K562 (cell line): ENCODE measurements at regions not wholly inside any gene's neighbourhood (a gene's known extent, or its start where the extent isn't known, plus 50 kb on each side); places are given as distances from the start of the nearest gene placed in this dataset.

Experiments
- ATAC-seq: fragments of 200-7000 bp; cut with Tn5 transposase; 3 replicates; pipeline ENCODE4 v1.9.1; 2020; ENCODE audit warnings: moderate library complexity
- BruUV-seq: library from RNA; stranded (reverse); fragments of 400-500 nt; replicated peaks from 2 replicates; lab custom pipeline; 2021; lab: Mats Ljungman, UMichigan
- CTCF ChIA-PET: fragments of 300-600 bp; formaldehyde crosslinking; extraction: SDS; loops from one replicate; lab custom pipeline; 2021; ENCODE audit warnings: low intra/inter-chr PET ratio; lab: Yijun Ruan, JAX
- POLR2A ChIA-PET: fragments of 300-600, 350-650 bp; sonication (Branson Sonifier 250); formaldehyde crosslinking; extraction: SDS; loops from one replicate; lab custom pipeline; 2021; ENCODE audit warnings: antibody characterized with exemption, inconsistent platforms; lab: Yijun Ruan, JAX
- DNase-seq, 4 experiments: peaks; one replicate each; pipeline versions ENCODE4 v3.0.0 to v3.0.0-alpha.2; 2011 to 2018; ENCODE audit warnings: low spot score in 3 of 4, mixed read lengths in 3 of 4; ENCODE audit errors: extremely low read depth in 1 of 4
- FAIRE-seq: peaks from 2 replicates; lab custom pipeline; 2011; peaks lifted over from hg19 to GRCh38; lab: Jason Lieb, UNC
- H2AFZ ChIP-seq: 2 replicates; pipeline ENCODE4 v1.6.0; 2011; ENCODE audit warnings: low read depth, low read length, control low read depth, inconsistent platforms
- H3K27ac ChIP-seq: fragments of 200-600 bp; 3 replicates; pipeline ENCODE4 v1.8.0; 2011; ENCODE audit warnings: low read depth, mild to moderate bottlenecking, control low read depth, inconsistent platforms, low read length, moderate library complexity, mixed read lengths; ENCODE audit errors: extremely low read depth
- H3K27me3 ChIP-seq, 2 experiments: fragments of 300-600 bp in 1 of 2; 2 replicates in 1 of 2; 3 replicates in 1 of 2; pipeline versions ENCODE4 v1.6.0 to v1.8.0; 2011; ENCODE audit warnings: inconsistent platforms in 2 of 2, low read length in 2 of 2, mild to moderate bottlenecking in 1 of 2, mixed read lengths in 1 of 2, moderate library complexity in 1 of 2; ENCODE audit not compliant: control insufficient read depth in 2 of 2, insufficient read depth in 2 of 2
- H3K36me3 ChIP-seq: fragments of 300-600 bp; 3 replicates; pipeline ENCODE4 v1.8.0; 2011; ENCODE audit warnings: mild to moderate bottlenecking, low read length, inconsistent platforms; ENCODE audit not compliant: control insufficient read depth, insufficient read depth
- H3K4me1 ChIP-seq, 2 experiments: fragments of 200-600 bp in 1 of 2; replicated peaks in 1 of 2; 2 replicates in 1 of 2; 3 replicates in 1 of 2; pipeline versions ENCODE4 v1.5.1 to v1.8.0; 2011; ENCODE audit warnings: inconsistent platforms in 2 of 2, low read length in 2 of 2, mild to moderate bottlenecking in 1 of 2, mixed read lengths in 1 of 2, moderate library complexity in 1 of 2; ENCODE audit not compliant: control insufficient read depth in 2 of 2, insufficient read depth in 2 of 2
- H3K4me2 ChIP-seq: 2 replicates; pipeline ENCODE4 v1.6.1; 2011; ENCODE audit warnings: low read length, control low read depth, inconsistent platforms, mixed read lengths; ENCODE audit not compliant: insufficient read depth
- H3K4me3 ChIP-seq: fragments of 200-600 bp; sonication (generic), shearing (Covaris generic); 2 replicates; pipeline ENCODE4 v1.5.1; 2016; ENCODE audit warnings: control low read depth, inconsistent platforms
- H3K79me2 ChIP-seq: fragments of 200-600 bp; 3 replicates; pipeline ENCODE4 v1.8.0; 2011; ENCODE audit warnings: low read length, inconsistent platforms; ENCODE audit not compliant: control insufficient read depth, insufficient read depth
- H3K9ac ChIP-seq, 2 experiments: 2 replicates each; pipeline versions ENCODE4 v1.6.0 to v1.6.1; 2011; ENCODE audit warnings: low read depth in 2 of 2, low read length in 2 of 2, control low read depth in 1 of 2, inconsistent platforms in 1 of 2, mild to moderate bottlenecking in 1 of 2, mixed read lengths in 1 of 2; ENCODE audit not compliant: insufficient read depth in 1 of 2
- H3K9me1 ChIP-seq: one replicate; pipeline ENCODE4 v1.6.0; 2011; ENCODE audit warnings: inconsistent platforms, mild to moderate bottlenecking, low read length, moderate library complexity; ENCODE audit not compliant: control insufficient read depth, insufficient read depth
- H3K9me3 ChIP-seq: replicated peaks from 2 replicates; pipeline ENCODE4 v1.5.1; 2011; ENCODE audit warnings: low read depth, low read length, inconsistent platforms; ENCODE audit not compliant: control insufficient read depth, insufficient read depth
- H4K20me1 ChIP-seq: replicated peaks from 2 replicates; pipeline ENCODE4 v1.6.1; 2011; ENCODE audit warnings: low read length, inconsistent platforms, mixed read lengths; ENCODE audit not compliant: control insufficient read depth, insufficient read depth
- C11orf30 ChIP-seq: fragments of 450-650 bp; IDR thresholded peaks from 2 replicates; pipeline ENCODE4 v1.6.1; 2016; ENCODE audit warnings: low read depth, mild to moderate bottlenecking
- CHD1 ChIP-seq: fragments of 200-600 bp; sonication (generic); IDR thresholded peaks from one replicate; pipeline ENCODE4 v1.6.1; 2012; ENCODE audit warnings: mild to moderate bottlenecking, moderate library complexity, low read length, inconsistent platforms
- CREB5 ChIP-seq: fragments of 250-450 bp; sonication (Bioruptor Pico); IDR thresholded peaks from 2 replicates; pipeline ENCODE4 v1.5.0; 2020; ENCODE audit warnings: mild to moderate bottlenecking
- DIDO1 ChIP-seq: fragments of 450-650 bp; IDR thresholded peaks from 2 replicates; pipeline ENCODE4 v1.6.1; 2016; ENCODE audit warnings: low read depth, missing biosample characterization, missing genetic modification characterization
- MAFF ChIP-seq: IDR thresholded peaks from 2 replicates; pipeline ENCODE4 v1.6.1; 2012; ENCODE audit warnings: low read length, improper control_type of control experiment
- MAFG ChIP-seq: fragments of 450-650 bp; conservative IDR thresholded peaks from 2 replicates; pipeline ENCODE4 v1.6.1; 2016; ENCODE audit warnings: missing genetic modification characterization, missing compliant biosample characterization
- MAFK ChIP-seq: IDR thresholded peaks from 2 replicates; pipeline ENCODE4 v1.6.1; 2011; ENCODE audit warnings: low read length, improper control_type of control experiment
- MCM7 ChIP-seq, 2 experiments: fragments of 450-650 bp; IDR thresholded peaks; 2 replicates each; pipeline ENCODE4 v1.6.1; 2016 to 2018
- MEF2A ChIP-seq: IDR thresholded peaks from 2 replicates; pipeline ENCODE4 v1.6.1; 2011; ENCODE audit warnings: low read depth, mild to moderate bottlenecking, low read length, moderate library complexity; ENCODE audit not compliant: control insufficient read depth
- PRDM10 ChIP-seq: fragments of 450-650 bp; IDR thresholded peaks from 2 replicates; pipeline ENCODE4 v1.6.1; 2018; ENCODE audit not compliant: partially characterized antibody
- TSHZ1 ChIP-seq: fragments of 250-450 bp; sonication (Bioruptor Pico); IDR thresholded peaks from 2 replicates; pipeline ENCODE4 v1.4.0; 2020; ENCODE audit warnings: mild to moderate bottlenecking, moderate library complexity
- ZEB2 ChIP-seq: fragments of 450-650 bp; IDR thresholded peaks from 2 replicates; pipeline ENCODE4 v1.6.1; 2016
- ZKSCAN8 ChIP-seq: fragments of 200-800 bp; sonication (Bioruptor generic); IDR thresholded peaks from 2 replicates; pipeline ENCODE4 v1.6.1; 2016; ENCODE audit warnings: missing genetic modification characterization, missing compliant biosample characterization
- ZNF316 ChIP-seq: fragments of 450-650 bp; IDR thresholded peaks from 2 replicates; pipeline ENCODE4 v1.6.1; 2016
- ZNF41 ChIP-seq: fragments of 250-450 bp; sonication (Bioruptor Pico); conservative IDR thresholded peaks from 2 replicates; pipeline ENCODE4 v1.4.0; 2020; ENCODE audit warnings: mild to moderate bottlenecking
- ZNF589 ChIP-seq: fragments of 200-800 bp; sonication (Bioruptor generic); IDR thresholded peaks from 2 replicates; pipeline ENCODE4 v1.6.1; 2016; ENCODE audit warnings: low read depth, missing genetic modification characterization, missing compliant biosample characterization
- ZNF707 ChIP-seq: fragments of 250-450 bp; sonication (Bioruptor Pico); conservative IDR thresholded peaks from 2 replicates; pipeline ENCODE4 v1.8.0; 2022; ENCODE audit warnings: inconsistent platforms, mild to moderate bottlenecking, moderate library complexity
- ZNF785 ChIP-seq: fragments of 250-450 bp; sonication (Bioruptor Pico); IDR thresholded peaks from 2 replicates; pipeline ENCODE4 v1.4.0; 2020; ENCODE audit warnings: mild to moderate bottlenecking
- WGBS: fragments of 100-300 bp; shearing (Covaris generic); methylation state at CpG from one replicate; pipeline ENCODE4 v1.1.6; 2016; ENCODE audit warnings: low coverage, mixed read lengths; ENCODE audit not compliant: insufficient coverage; ENCODE audit errors: missing lambda C conversion rate; 5-methylcytosine and 5-hydroxymethylcytosine counted together
- in situ Hi-C: fragments of 300-500 bp; cut with MboI; formaldehyde crosslinking; loops from 4 replicates; pipeline ENCODE4 v1.15.0; 2018; ENCODE audit warnings: inconsistent platforms, mixed read lengths
- intact Hi-C: fragments of 100-400 bp; cut with micrococcal nuclease; formaldehyde crosslinking; loops from 2 replicates; pipeline ENCODE4 v1.14.2; 2022

- in situ Hi-C loops = no loop called here
- H3K9me3 ChIP-seq = no peaks in the 10 kb centered on the region
- H3K9me1 ChIP-seq = no peaks in the 10 kb centered on the region
- BruUV-seq = no TSS peak
- FAIRE-seq (no peak), ATAC-seq (no peak), DNase-seq (no peak)
- H3K36me3 ChIP-seq = no peaks in the 10 kb centered on the region
- H3K27me3 ChIP-seq = no peaks in the 10 kb centered on the region
- no peak overlapping the region for H3K9ac ChIP-seq
- ChIA-PET POLR2A (interaction anchor here (3.8 kb wide), 1 partner anchor 9 kb away, joined by 20 read pairs; no protein-coding TSS in a partner anchor), CTCF (no interaction called here)
- H4K20me1 ChIP-seq = no peaks in the 10 kb centered on the region
- H3K4me3 ChIP-seq = no peak overlapping the region
- H3K4me1 ChIP-seq = peaks cover 8 to 45% of the 10 kb centered on the region in 2 experiments
- no peak overlapping the region for H3K27ac ChIP-seq
- intact Hi-C loops = no loop called here
- 100% methylated on average over 1 of the region's 1 CpG for WGBS
- H3K79me2 ChIP-seq = no peaks in the 10 kb centered on the region
- no peak overlapping the region for H2AFZ ChIP-seq
- H3K4me2 ChIP-seq = no peak overlapping the region
- TF ChIP-seq C11orf30 (peak; percentile 92), ZNF589 (no peak), ZNF707 (CRISPR knock-in tag) (no peak), PRDM10 (no peak), MAFG (tag) (peak; percentile 86), ZNF785 (no peak), DIDO1 (tag) (no peak), ZEB2 (no peak), MEF2A (no peak), MAFK (peak; percentile 94), ZNF316 (peak; percentile 96), CREB5 (CRISPR knock-in tag) (no peak), CHD1 (no peak), TSHZ1 (no peak), ZKSCAN8 (CRISPR knock-in tag) (no peak), ZNF41 (CRISPR knock-in tag) (no peak), MAFF (peak; percentile 91), MCM7 (IDR thresholded peaks at IDR 0.05) (no peak)
Observed at GRCh38 chr4:10196191-10196590, 79.6 kb upstream of the WDR1 start.
